GM12865 (cell line): ENCODE measurements at regions not wholly inside any gene's neighbourhood (a gene's known extent, or its start where the extent isn't known, plus 50 kb on each side); places are given as distances from the start of the nearest gene placed in this dataset.
A peak's percentile ranks its signal among the peaks of the same experiment; 100 is the strongest.

Source experiments
- DNase-seq: peaks from one replicate; pipeline ENCODE4 v3.0.0; 2010; ENCODE audit warnings: low read depth
- H3K4me3 ChIP-seq: 2 replicates; pipeline ENCODE4 v1.5.1; 2011; ENCODE audit warnings: mild to moderate bottlenecking, low read depth, low read length, control low read depth
- TF ChIP-seq, protein P1 (sequence below): IDR thresholded peaks from 2 replicates; pipeline ENCODE4 v1.5.1; 2011; ENCODE audit warnings: low read length, control low read depth, low read depth, inconsistent platforms; ENCODE audit not compliant: insufficient read depth; ENCODE audit errors: missing control alignments

- TF ChIP-seq, protein P1, sequence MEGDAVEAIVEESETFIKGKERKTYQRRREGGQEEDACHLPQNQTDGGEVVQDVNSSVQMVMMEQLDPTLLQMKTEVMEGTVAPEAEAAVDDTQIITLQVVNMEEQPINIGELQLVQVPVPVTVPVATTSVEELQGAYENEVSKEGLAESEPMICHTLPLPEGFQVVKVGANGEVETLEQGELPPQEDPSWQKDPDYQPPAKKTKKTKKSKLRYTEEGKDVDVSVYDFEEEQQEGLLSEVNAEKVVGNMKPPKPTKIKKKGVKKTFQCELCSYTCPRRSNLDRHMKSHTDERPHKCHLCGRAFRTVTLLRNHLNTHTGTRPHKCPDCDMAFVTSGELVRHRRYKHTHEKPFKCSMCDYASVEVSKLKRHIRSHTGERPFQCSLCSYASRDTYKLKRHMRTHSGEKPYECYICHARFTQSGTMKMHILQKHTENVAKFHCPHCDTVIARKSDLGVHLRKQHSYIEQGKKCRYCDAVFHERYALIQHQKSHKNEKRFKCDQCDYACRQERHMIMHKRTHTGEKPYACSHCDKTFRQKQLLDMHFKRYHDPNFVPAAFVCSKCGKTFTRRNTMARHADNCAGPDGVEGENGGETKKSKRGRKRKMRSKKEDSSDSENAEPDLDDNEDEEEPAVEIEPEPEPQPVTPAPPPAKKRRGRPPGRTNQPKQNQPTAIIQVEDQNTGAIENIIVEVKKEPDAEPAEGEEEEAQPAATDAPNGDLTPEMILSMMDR = no peak
- no peak overlapping the region for H3K4me3 ChIP-seq
- no peak for DNase-seq
Measured at GRCh38 chr5:68161156-68161555, 54.4 kb upstream of the PIK3R1 start.

DNA sequence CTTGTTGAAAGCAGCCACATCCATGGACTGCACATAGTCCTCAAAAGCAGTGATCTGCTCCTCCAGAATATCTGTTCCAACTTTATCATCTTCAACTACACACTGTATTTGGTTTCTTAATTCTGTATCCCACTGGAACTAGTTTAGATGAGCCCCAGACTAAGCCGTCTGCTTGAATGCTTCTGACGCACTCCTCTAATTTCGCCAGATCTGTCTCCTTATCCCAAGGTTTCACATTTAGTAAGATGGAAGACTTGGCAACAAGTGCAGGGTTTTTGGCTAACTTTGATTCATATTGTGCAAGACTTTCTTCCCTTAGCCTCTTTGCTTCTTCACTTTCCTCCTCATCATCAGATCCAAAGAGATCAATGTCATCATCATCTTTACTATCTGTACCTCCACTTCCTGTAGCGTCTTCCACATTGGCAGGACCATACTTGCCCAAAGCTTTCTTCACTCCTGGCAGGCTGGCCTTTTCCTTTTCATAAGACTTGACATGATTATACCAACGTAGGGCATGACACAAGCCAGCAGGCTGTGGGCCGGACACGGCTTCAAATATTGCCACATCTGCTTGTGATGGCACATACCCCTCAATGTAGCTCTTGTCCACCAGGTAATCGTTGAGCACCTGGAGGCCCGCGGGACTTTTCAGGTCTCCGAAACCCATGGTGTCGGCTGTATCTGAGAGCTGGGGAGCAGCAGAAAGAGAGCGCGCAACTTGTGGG, 56.2 kb upstream of the PIK3R1 start:
- TF ChIP-seq, protein P1 = no peak
- DNase-seq = no peak

DNA sequence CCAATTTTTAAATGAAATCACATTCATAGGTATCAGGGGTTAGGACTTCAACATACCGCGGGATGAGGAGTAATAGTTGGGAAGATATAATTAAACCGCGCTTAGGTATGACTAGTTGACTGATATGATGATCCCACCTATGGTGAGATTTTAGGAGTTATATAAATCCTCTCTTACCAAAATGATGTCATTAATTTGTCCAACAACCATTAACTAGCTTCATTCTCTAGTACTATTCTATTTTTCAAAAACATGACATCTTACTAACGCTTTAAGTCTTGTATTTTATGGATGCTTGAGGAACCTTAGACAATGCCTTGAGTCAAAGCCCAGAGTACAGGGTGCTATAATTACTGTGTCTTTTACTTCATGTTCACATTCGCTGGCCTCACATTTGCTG, 59.6 kb upstream of the PIK3R1 start:
- TF ChIP-seq, protein P1 = no peak
- no peak overlapping the region for H3K4me3 ChIP-seq
- DNase-seq = no peak

More for the DNA sequence above, 56.2 kb upstream of the PIK3R1 start:
- H3K4me3 ChIP-seq = no peak overlapping the region

DNA sequence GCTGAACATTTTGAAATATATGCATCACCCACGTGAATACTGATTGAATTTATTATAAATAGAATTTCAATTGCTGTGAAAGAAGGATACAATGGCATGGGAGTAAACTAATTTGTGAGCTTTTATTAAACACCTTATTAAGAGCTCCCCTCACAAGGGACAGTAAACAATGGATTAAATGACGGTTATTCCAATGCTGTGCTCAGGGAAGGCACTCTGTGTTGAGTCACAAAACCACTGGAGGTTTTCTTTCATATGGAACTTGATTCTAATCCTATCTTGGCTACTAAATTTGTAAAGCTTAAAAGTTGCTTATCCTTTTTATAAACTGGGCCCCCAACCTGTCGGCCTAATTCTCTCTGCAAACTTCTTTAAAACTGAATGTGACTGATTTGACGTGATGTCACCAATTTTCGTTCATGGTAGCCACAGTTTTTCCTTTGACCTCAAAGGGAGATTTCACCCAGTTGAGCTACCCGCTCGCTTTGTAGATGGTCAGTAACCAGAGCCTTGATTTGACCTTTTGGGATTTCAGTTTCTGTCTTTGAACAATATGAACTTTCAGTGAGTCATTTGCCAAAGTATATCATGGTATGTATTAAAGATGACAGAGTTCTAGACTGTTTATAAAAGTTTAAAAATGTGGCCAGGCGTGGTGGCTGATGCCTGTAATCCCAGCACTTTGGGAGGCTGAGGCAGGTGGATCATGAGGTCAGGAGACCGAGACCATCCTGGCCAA, 61.3 kb upstream of the PIK3R1 start:
- H3K4me3 ChIP-seq = no peak overlapping the region
- DNase-seq = peak; percentile 41
- TF ChIP-seq, protein P1 = no peak

DNA sequence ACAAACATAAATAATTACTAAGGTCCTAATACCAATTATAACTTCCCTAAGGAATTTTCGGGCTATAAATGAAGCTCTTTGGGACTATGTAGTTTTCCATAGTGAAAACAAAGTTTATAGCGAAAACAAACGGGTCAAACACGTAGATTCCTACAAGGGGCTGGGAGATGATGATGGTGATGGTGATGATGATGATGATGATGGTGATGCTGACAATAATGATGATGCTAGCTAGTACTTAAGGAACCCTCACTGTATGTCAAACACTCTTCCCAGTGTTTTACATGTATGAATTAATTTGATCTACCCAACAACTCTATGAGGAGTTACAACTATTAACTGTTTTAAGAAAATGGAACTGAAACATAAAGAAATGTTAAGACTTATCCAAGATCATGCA, 63.7 kb upstream of the PIK3R1 start:
- DNase-seq = no peak
- TF ChIP-seq, protein P1 = no peak
- H3K4me3 ChIP-seq = no peak overlapping the region

- peak; percentile 57 for DNase-seq
- H3K4me3 ChIP-seq = no peak overlapping the region
- TF ChIP-seq, protein P1 = no peak
Measured at GRCh38 chr5:68149189-68149588, 66.4 kb upstream of the PIK3R1 start.
